CD4-positive, alpha-beta T cell (primary cell): ENCODE measurements at regions not wholly inside any gene's neighbourhood (a gene's known extent, or its start where the extent isn't known, plus 50 kb on each side); places are given as distances from the start of the nearest gene placed in this dataset.

ENCODE experiments used
- ATAC-seq: fragments of 200-7000 bp; cut with Tn5 transposase; one replicate; pipeline ENCODE4 v1.10.0; 2022; ENCODE audit warnings: mild to moderate bottlenecking; ENCODE audit not compliant: poor library complexity
- CTCF ChIA-PET: fragments of 350-600 bp; sonication (Branson Sonifier 250); formaldehyde crosslinking; loops from one replicate; lab custom pipeline; 2021; ENCODE audit warnings: antibody characterized with exemption, inconsistent platforms; lab: Charles Lee
- POLR2A ChIA-PET: fragments of 350-600 bp; sonication (Branson Sonifier 250); formaldehyde crosslinking; loops from one replicate; lab custom pipeline; 2021; ENCODE audit warnings: antibody characterized with exemption, inconsistent platforms; lab: Charles Lee
- DNase-seq, 14 experiments: peaks; one replicate each; pipeline ENCODE4 v3.0.0-alpha.2; 2013 to 2020; ENCODE audit warnings: mixed read lengths in 2 of 14
- H3K27ac ChIP-seq, 2 donors: one replicate each; pipeline versions ENCODE4 v1.5.1 to v1.7.0; 2013; ENCODE audit warnings: low read length in 2 of 2, low read depth in 1 of 2, mild to moderate bottlenecking in 1 of 2
- H3K27me3 ChIP-seq, 2 experiments: 1 replicate in 1 of 2; 2 replicates in 1 of 2; pipeline versions ENCODE4 v1.6.1 to v1.7.0; 2013; ENCODE audit warnings: low read length in 2 of 2, control low read depth in 1 of 2, mild to moderate bottlenecking in 1 of 2, moderate library complexity in 1 of 2; ENCODE audit not compliant: insufficient read depth in 2 of 2, control insufficient read depth in 1 of 2
- H3K36me3 ChIP-seq: one replicate; pipeline ENCODE4 v1.6.1; 2013; ENCODE audit warnings: low read length, control low read depth; ENCODE audit not compliant: insufficient read depth
- H3K4me1 ChIP-seq: one replicate; pipeline ENCODE4 v1.6.1; 2013; ENCODE audit warnings: low read length, control low read depth; ENCODE audit not compliant: insufficient read depth
- H3K4me3 ChIP-seq: one replicate; pipeline ENCODE4 v1.5.1; 2013; ENCODE audit warnings: mild to moderate bottlenecking, low read length, moderate library complexity
- H3K9me3 ChIP-seq, 2 experiments: 1 replicate in 1 of 2; 2 replicates in 1 of 2; pipeline versions ENCODE4 v1.6.1 to v1.7.0; 2013; ENCODE audit warnings: low read length in 2 of 2, mild to moderate bottlenecking in 2 of 2, control low read depth in 1 of 2, moderate library complexity in 1 of 2; ENCODE audit not compliant: control insufficient read depth in 1 of 2, insufficient read depth in 1 of 2
- H3K27ac Mint-ChIP-seq: one replicate; pipeline ENCODE4 v1.8.0; 2020; ENCODE audit warnings: mixed read lengths
- H3K27me3 Mint-ChIP-seq: one replicate; pipeline ENCODE4 v1.8.0; 2021; ENCODE audit warnings: mixed read lengths
- H3K36me3 Mint-ChIP-seq: one replicate; pipeline ENCODE4 v1.8.0; 2021; ENCODE audit warnings: low read depth, mixed read lengths
- H3K4me1 Mint-ChIP-seq: one replicate; pipeline ENCODE4 v1.8.0; 2021; ENCODE audit warnings: low read depth, mixed read lengths
- H3K4me3 Mint-ChIP-seq: one replicate; pipeline ENCODE4 v1.8.0; 2020; ENCODE audit warnings: mild to moderate bottlenecking, mixed read lengths
- H3K9me3 Mint-ChIP-seq: one replicate; pipeline ENCODE4 v1.8.0; 2020; ENCODE audit warnings: mixed read lengths
- CTCF ChIP-seq: fragments of 200-600 bp; IDR thresholded peaks from one replicate; pipeline ENCODE4 v1.8.0; 2022; ENCODE audit warnings: antibody characterized with exemption, mild to moderate bottlenecking
- intact Hi-C, 2 experiments: fragments of 100-400 bp; cut with DNase I in 1 of 2; cut with micrococcal nuclease in 1 of 2; formaldehyde crosslinking; loops; one replicate each; pipeline versions ENCODE4 v1.15.1 to v1.9.0; 2023 to 2025; cut with DNase I, micrococcal nuclease

- intact Hi-C loops = no loop called here
- no peak for TF ChIP-seq CTCF
- Mint-ChIP-seq H3K9me3 (no peaks in the 10 kb centered on the region), H3K36me3 (no peaks in the 10 kb centered on the region), H3K27me3 (peaks cover 25% of the 10 kb centered on the region), H3K4me1 (no peaks in the 10 kb centered on the region), H3K4me3 (no peak overlapping the region), H3K27ac (no peak overlapping the region)
- CTCF ChIA-PET = no interaction called here
- ATAC-seq = no peak
- H3K27me3 ChIP-seq = peaks cover 6 to 13% of the 10 kb centered on the region in 2 experiments
- no peak for DNase-seq
- POLR2A ChIA-PET = no interaction called here
- H3K4me1 ChIP-seq = no peaks in the 10 kb centered on the region
- no peak overlapping the region for H3K4me3 ChIP-seq
- H3K36me3 ChIP-seq = no peaks in the 10 kb centered on the region
- no peaks in the 10 kb centered on the region for H3K9me3 ChIP-seq
- no peak overlapping the region for H3K27ac ChIP-seq
These were observed 144.2 kb upstream of the PKDCC start for GRCh38 chr2:41903474-41904135.

- Histone ChIP-seq H3K4me3 (no peak overlapping the region), H3K27ac (no peak overlapping the region), H3K27me3 (peaks cover 6 to 14% of the 10 kb centered on the region in 2 experiments), H3K4me1 (no peaks in the 10 kb centered on the region), H3K36me3 (no peaks in the 10 kb centered on the region), H3K9me3 (no peaks in the 10 kb centered on the region)
- intact Hi-C loops = no loop called here
- Mint-ChIP-seq H3K4me1 (no peaks in the 10 kb centered on the region), H3K27me3 (peaks cover 25% of the 10 kb centered on the region), H3K27ac (no peak overlapping the region), H3K4me3 (no peak overlapping the region), H3K36me3 (no peaks in the 10 kb centered on the region), H3K9me3 (no peaks in the 10 kb centered on the region)
- ChIA-PET POLR2A (interaction anchor here (0.6 kb wide), 1 partner anchor 16 kb away, joined by 3 read pairs; no protein-coding TSS in a partner anchor), CTCF (no interaction called here)
- ATAC-seq = no peak
- no peak for DNase-seq
- no peak for TF ChIP-seq CTCF
These were observed 143.4 kb upstream of the PKDCC start for GRCh38 chr2:41904459-41904858.

- Histone ChIP-seq H3K4me1 (no peaks in the 10 kb centered on the region), H3K9me3 (no peaks in the 10 kb centered on the region), H3K27me3 (peaks cover 6 to 14% of the 10 kb centered on the region in 2 experiments), H3K27ac (no peak overlapping the region), H3K4me3 (no peak overlapping the region), H3K36me3 (no peaks in the 10 kb centered on the region)
- intact Hi-C loops = no loop called here
- ChIA-PET CTCF (no interaction called here), POLR2A (no interaction called here)
- H3K4me3 Mint-ChIP-seq = no peak overlapping the region
- no peaks in the 10 kb centered on the region for H3K9me3 Mint-ChIP-seq
- no peaks in the 10 kb centered on the region for H3K4me1 Mint-ChIP-seq
- no peak for DNase-seq
- H3K27me3 Mint-ChIP-seq = peaks cover 30% of the 10 kb centered on the region
- no peak overlapping the region for H3K27ac Mint-ChIP-seq
- no peak for TF ChIP-seq CTCF
- H3K36me3 Mint-ChIP-seq = no peaks in the 10 kb centered on the region
- no peak for ATAC-seq
These were observed 142.1 kb upstream of the PKDCC start for GRCh38 chr2:41905597-41906337.
